Upper lobe of left lung (tissue), 6 donors: ENCODE measurements at regions not wholly inside any gene's neighbourhood (a gene's known extent, or its start where the extent isn't known, plus 50 kb on each side); places are given as distances from the start of the nearest gene placed in this dataset.

ENCODE experiments used
- ATAC-seq, 2 donors: fragments of 200-7000 bp; cut with Tn5 transposase; one replicate each; pipeline ENCODE4 v1.9.1; 2022; ENCODE audit warnings: mild to moderate bottlenecking in 2 of 2, moderate library complexity in 2 of 2; ENCODE audit not compliant: low FRiP score in 2 of 2
- DNase-seq, 2 donors: peaks; one replicate each; pipeline ENCODE4 v3.0.0-alpha.2; 2019 to 2020
- H3K27ac ChIP-seq, 4 donors: fragments of 200-600 bp; sonication (generic); one replicate each; pipeline ENCODE4 v1.5.1; 2016 to 2019
- H3K27me3 ChIP-seq, 4 donors: fragments of 200-600 bp; sonication (generic); one replicate each; pipeline ENCODE4 v1.5.1; 2017 to 2019
- H3K36me3 ChIP-seq, 4 donors: fragments of 200-600 bp; sonication (generic); one replicate each; pipeline ENCODE4 v1.5.1; 2016 to 2019
- H3K4me1 ChIP-seq, 4 donors: fragments of 200-600 bp; sonication (generic); one replicate each; pipeline ENCODE4 v1.5.1; 2018 to 2019
- H3K4me3 ChIP-seq, 4 donors: fragments of 200-600 bp; sonication (generic); one replicate each; pipeline ENCODE4 v1.5.1; 2017 to 2019; ENCODE audit warnings: mild to moderate bottlenecking in 2 of 4, moderate library complexity in 1 of 4
- H3K9me3 ChIP-seq, 4 donors: fragments of 200-600 bp; sonication (generic); one replicate each; pipeline ENCODE4 v1.5.1; 2018 to 2019
- EP300 ChIP-seq, 4 donors: sonication (generic); formaldehyde crosslinking; IDR thresholded peaks; one replicate each; pipeline ENCODE4 v1.5.1; 2017; ENCODE audit warnings: antibody characterized with exemption in 4 of 4, control low read depth in 2 of 4
- POLR2A ChIP-seq, 4 donors: fragments of 450-650 bp; IDR thresholded peaks; one replicate each; pipeline ENCODE4 v1.5.1; 2016 to 2017; ENCODE audit warnings: antibody characterized with exemption in 4 of 4, mild to moderate bottlenecking in 2 of 4
- POLR2AphosphoS5 ChIP-seq, 2 donors: sonication (generic); formaldehyde crosslinking; IDR thresholded peaks; one replicate each; pipeline ENCODE4 v1.5.1; 2017; ENCODE audit warnings: antibody characterized with exemption in 2 of 2
- WGBS, 2 donors: methylation state at CpG; one replicate each; pipeline ENCODE4 v1.1.5; 2017 to 2018; 5-methylcytosine and 5-hydroxymethylcytosine counted together
- TF ChIP-seq, protein P1 (sequence below), 6 experiments: fragments of 450-650 bp in 4 of 6; fragments of 200-600 bp in 2 of 6; sonication (generic) in 2 of 6; IDR thresholded peaks; one replicate each; pipeline ENCODE4 v1.5.1; 2016 to 2019; ENCODE audit warnings: antibody characterized with exemption in 6 of 6
- donor health status: DM: no; HTN: no; CAD: no; lungs with moderate emphysema.
- donor health status: DM: no; HTN: yes; CAD: no; lungs with severe emphysema.

DNA sequence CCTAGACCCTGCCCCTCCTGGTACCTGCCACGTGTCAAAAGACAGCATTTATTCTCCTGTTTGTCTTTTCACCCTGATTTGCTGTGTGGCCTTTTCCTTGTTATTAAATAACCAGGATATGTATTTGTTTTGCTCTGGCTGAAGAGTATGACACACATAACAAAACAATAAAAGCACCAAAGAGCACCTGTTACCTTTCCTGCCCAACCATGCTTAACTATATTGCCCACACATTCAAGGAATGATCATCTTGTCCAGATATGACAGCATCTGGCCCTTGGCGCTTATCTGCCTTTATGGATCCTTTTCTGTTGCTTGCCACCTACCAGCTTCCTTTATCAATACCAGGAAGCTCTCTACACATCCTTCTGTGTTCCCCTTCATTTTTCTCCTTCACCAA lies 357.7 kb downstream of the FGFR2 start:
- Histone ChIP-seq H3K4me3 (no peak overlapping the region), H3K27ac (no peak overlapping the region), H3K27me3 (no peaks in the 10 kb centered on the region), H3K4me1 (no peaks in the 10 kb centered on the region), H3K36me3 (no peaks in the 10 kb centered on the region), H3K9me3 (peaks cover 0 to 9% (median 3%) of the 10 kb centered on the region in 4 donors)
- DNase-seq (no peak), ATAC-seq (no peak)
- TF ChIP-seq POLR2AphosphoS5 (IDR thresholded peaks at IDR 0.05) (no peak), EP300 (IDR thresholded peaks at IDR 0.05) (no peak), POLR2A (IDR thresholded peaks at IDR 0.05) (no peak)
- TF ChIP-seq, protein P1, sequence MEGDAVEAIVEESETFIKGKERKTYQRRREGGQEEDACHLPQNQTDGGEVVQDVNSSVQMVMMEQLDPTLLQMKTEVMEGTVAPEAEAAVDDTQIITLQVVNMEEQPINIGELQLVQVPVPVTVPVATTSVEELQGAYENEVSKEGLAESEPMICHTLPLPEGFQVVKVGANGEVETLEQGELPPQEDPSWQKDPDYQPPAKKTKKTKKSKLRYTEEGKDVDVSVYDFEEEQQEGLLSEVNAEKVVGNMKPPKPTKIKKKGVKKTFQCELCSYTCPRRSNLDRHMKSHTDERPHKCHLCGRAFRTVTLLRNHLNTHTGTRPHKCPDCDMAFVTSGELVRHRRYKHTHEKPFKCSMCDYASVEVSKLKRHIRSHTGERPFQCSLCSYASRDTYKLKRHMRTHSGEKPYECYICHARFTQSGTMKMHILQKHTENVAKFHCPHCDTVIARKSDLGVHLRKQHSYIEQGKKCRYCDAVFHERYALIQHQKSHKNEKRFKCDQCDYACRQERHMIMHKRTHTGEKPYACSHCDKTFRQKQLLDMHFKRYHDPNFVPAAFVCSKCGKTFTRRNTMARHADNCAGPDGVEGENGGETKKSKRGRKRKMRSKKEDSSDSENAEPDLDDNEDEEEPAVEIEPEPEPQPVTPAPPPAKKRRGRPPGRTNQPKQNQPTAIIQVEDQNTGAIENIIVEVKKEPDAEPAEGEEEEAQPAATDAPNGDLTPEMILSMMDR (IDR thresholded peaks at IDR 0.05): no peak
- 70 to 85% methylated on average over 2 of the region's 2 CpGs for WGBS, 2 donors

DNA sequence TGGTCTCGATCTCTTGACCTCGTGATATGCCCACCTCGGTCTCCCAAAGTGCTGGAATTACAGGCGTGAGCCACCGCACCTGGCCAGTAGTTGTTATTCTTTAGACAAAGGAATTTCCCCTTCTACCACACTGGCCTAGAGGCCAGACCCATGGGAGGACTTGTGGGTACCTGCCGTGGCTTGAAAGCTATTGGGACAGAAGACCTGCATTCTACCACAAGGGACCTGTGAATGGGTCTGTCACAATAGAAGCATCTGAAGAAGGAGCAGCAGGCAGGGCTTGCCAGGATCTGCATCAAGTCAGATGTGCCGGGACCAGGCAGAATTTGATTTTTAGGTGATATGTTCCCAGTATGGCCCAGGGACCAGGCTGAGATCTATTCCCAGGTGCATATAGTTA lies 356.9 kb downstream of the FGFR2 start:
- H3K4me1 ChIP-seq: no peaks in the 10 kb centered on the region
- DNase-seq (no peak), ATAC-seq (no peak)
- H3K27ac ChIP-seq: no peak overlapping the region
- TF ChIP-seq POLR2AphosphoS5 (IDR thresholded peaks at IDR 0.05): no peak
- H3K36me3 ChIP-seq: no peaks in the 10 kb centered on the region
- H3K4me3 ChIP-seq: no peak overlapping the region
- 92 to 96% methylated on average over 7 of the region's 7 CpGs for WGBS, 2 donors
- no peaks in the 10 kb centered on the region for H3K27me3 ChIP-seq
- peaks cover 0 to 9% (median 3%) of the 10 kb centered on the region in 4 donors for H3K9me3 ChIP-seq

DNA sequence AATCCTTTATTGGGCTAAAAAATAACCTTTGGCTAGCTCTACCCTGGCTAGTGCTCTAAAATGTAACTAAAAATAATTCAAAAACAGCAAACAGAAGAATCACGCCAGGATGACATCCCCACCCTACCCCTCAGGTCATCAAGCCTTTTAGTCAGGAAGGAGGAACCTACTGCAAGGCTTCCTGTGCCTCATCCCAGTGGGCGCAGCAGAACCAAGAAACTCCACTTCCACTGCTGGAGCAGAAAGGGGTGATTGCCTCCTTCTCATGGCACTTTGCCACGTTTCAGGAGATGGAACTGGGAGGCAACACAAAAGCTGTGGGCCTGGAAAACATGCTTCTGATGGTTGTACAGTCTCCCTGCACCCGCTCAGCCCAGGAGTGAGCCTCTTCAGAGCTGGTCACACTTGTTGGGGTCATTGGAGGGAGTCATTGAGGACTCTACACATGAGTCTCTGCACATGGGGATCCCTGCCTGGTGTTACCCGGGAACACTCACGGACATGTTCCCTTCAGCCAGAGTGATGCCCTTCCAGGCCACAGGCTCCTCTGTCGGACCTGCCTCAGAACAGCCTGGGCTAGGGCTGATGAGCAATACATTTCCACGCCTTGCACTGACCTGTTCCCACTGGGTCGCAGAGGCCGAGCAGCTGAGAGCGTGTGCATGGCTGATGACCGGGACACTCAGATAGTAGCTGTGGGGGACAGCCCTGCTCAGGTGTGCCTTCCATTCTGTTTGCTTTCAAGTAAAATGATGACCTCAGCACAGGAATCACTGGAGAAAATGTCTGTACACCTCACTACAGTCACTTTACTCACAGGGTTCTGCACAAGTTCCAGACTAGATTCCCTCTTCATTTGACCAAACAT lies 355.3 kb downstream of the FGFR2 start:
- DNase-seq: no peak
- H3K27me3 ChIP-seq: no peaks in the 10 kb centered on the region
- H3K4me1 ChIP-seq: no peaks in the 10 kb centered on the region
- no peak overlapping the region for H3K27ac ChIP-seq
- peaks cover 0 to 3% (median 0%) of the 10 kb centered on the region in 4 donors for H3K9me3 ChIP-seq
- ATAC-seq: peak in 1 of 2 donors; percentile 62
- 81 to 92% methylated on average over 7 to 12 of the region's 12 CpGs for WGBS, 2 donors
- H3K4me3 ChIP-seq: no peak overlapping the region
- H3K36me3 ChIP-seq: no peaks in the 10 kb centered on the region
- TF ChIP-seq, protein P1 (IDR thresholded peaks at IDR 0.05): no peak
- no peak for TF ChIP-seq EP300 (IDR thresholded peaks at IDR 0.05)
- no peak for TF ChIP-seq POLR2A (IDR thresholded peaks at IDR 0.05)
- TF ChIP-seq POLR2AphosphoS5 (IDR thresholded peaks at IDR 0.05): no peak

DNA sequence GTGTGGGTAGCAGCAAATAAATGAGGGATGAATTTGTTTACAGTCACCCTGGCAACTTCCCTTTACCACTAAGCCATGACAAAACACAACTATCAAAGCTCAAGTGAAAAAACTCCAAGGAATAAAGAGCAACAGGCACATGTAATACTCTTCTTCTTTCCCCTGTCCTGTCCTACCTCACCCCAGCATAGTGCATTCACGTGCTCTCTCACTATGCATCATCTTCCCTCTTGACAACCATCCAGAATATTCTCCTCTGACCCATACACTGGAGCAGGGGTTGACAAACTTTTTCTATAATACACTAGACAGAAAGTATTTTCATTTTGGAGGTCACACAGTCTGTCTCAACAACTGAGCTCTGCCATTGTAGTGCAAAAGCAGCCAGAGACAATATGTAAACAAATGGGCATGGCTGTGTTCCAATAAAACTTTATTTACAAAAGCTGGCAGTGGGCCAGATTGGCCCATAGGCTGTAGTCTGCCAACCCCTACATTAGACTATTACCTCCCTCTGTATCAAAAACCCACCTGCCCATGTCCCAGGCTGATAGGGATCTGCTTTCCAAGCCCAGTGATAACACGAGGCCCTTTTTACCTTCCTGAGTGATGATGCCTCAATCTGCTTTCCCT lies 354.5 kb downstream of the FGFR2 start:
- Histone ChIP-seq H3K4me3 (no peak overlapping the region), H3K4me1 (no peaks in the 10 kb centered on the region), H3K36me3 (no peaks in the 10 kb centered on the region), H3K27me3 (no peaks in the 10 kb centered on the region), H3K9me3 (no peaks in the 10 kb centered on the region), H3K27ac (no peak overlapping the region)
- ATAC-seq: no peak
- no peak for DNase-seq
- no peak for TF ChIP-seq POLR2A (IDR thresholded peaks at IDR 0.05)
- TF ChIP-seq, protein P1 (IDR thresholded peaks at IDR 0.05): no peak
- TF ChIP-seq POLR2AphosphoS5 (IDR thresholded peaks at IDR 0.05): no peak
- TF ChIP-seq EP300 (IDR thresholded peaks at IDR 0.05): no peak
- 74 to 92% methylated on average over 2 of the region's 2 CpGs for WGBS, 2 donors

DNA sequence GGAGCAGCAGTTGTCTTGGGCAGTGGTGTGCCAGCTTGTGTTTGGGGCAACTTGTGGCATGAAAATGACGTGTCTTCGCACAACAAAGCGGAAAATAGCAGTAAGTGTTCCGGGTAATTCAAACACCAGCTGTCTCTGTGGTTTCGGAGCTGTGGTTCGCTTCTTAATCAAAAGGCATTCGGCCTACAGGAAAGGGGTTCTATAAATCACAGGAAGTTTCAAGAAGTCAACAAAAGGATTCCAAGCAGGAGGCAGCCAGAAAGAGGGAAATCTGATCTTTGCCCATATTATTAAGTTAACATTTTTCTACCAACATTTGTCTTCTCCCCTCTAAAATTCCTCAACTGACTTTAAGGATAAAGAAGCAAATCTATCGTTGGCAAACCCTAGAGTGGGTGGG lies 353.4 kb downstream of the FGFR2 start:
- ATAC-seq: no peak
- Histone ChIP-seq H3K27me3 (no peaks in the 10 kb centered on the region), H3K9me3 (no peaks in the 10 kb centered on the region), H3K4me3 (no peak overlapping the region), H3K36me3 (no peaks in the 10 kb centered on the region), H3K4me1 (no peaks in the 10 kb centered on the region), H3K27ac (no peak overlapping the region)
- DNase-seq: no peak
- TF ChIP-seq POLR2A (IDR thresholded peaks at IDR 0.05): no peak
- 45 to 59% methylated on average over 8 of the region's 8 CpGs for WGBS, 2 donors
